H1 (cell line): ENCODE measurements at regions not wholly inside any gene's neighbourhood (a gene's known extent, or its start where the extent isn't known, plus 50 kb on each side); places are given as distances from the start of the nearest gene placed in this dataset.

Source experiments
- CTCF ChIA-PET: fragments of 300-600 bp; sonication (Branson Sonifier 250); formaldehyde crosslinking; loops from one replicate; lab custom pipeline; 2021; ENCODE audit not compliant: partially characterized antibody; lab: Charles Lee
- POLR2A ChIA-PET: fragments of 300-600 bp; sonication (Branson Sonifier 250); formaldehyde crosslinking; loops from one replicate; lab custom pipeline; 2021; ENCODE audit warnings: inconsistent platforms; ENCODE audit not compliant: partially characterized antibody; lab: Charles Lee
- DNase-seq, 2 experiments: peaks; one replicate each; pipeline versions ENCODE4 v3.0.0 to v3.0.0-alpha.2; 2010 to 2022; ENCODE audit warnings: low spot score in 2 of 2, low read depth in 1 of 2, mixed read lengths in 1 of 2
- FAIRE-seq: peaks from 2 replicates; lab custom pipeline; 2011; peaks lifted over from hg19 to GRCh38; lab: Jason Lieb, UNC
- H2AFZ ChIP-seq: 2 replicates; pipeline ENCODE4 v1.8.1; 2012; ENCODE audit warnings: low read length, inconsistent platforms
- H2AK5ac ChIP-seq: 2 replicates; pipeline ENCODE4 v1.6.1; 2013; ENCODE audit warnings: low read depth, low read length
- H2BK120ac ChIP-seq: replicated peaks from 2 replicates; pipeline ENCODE3; 2013; ENCODE audit warnings: low read depth, low read length, inconsistent platforms
- H2BK12ac ChIP-seq: 2 replicates; pipeline ENCODE4 v1.6.1; 2013; ENCODE audit warnings: low read depth, low read length
- H2BK15ac ChIP-seq: 2 replicates; pipeline ENCODE4 v1.6.1; 2013; ENCODE audit warnings: low read length
- H2BK20ac ChIP-seq: 2 replicates; pipeline ENCODE4 v1.6.1; 2013; ENCODE audit warnings: low read length
- H2BK5ac ChIP-seq: 2 replicates; pipeline ENCODE4 v1.6.1; 2013; ENCODE audit warnings: low read depth, low read length
- H3K14ac ChIP-seq: 2 replicates; pipeline ENCODE4 v1.6.1; 2013; ENCODE audit warnings: inconsistent platforms; ENCODE audit not compliant: insufficient read length
- H3K18ac ChIP-seq: 2 replicates; pipeline ENCODE4 v1.6.1; 2013; ENCODE audit warnings: low read length; ENCODE audit errors: extremely low read depth
- H3K23ac ChIP-seq: 2 replicates; pipeline ENCODE4 v1.6.1; 2013; ENCODE audit warnings: inconsistent platforms; ENCODE audit not compliant: insufficient read length
- H3K23me2 ChIP-seq: 2 replicates; pipeline ENCODE4 v1.6.1; 2013; ENCODE audit warnings: low read depth, low read length
- H3K27ac ChIP-seq: 2 replicates; pipeline ENCODE4 v1.6.1; 2011; ENCODE audit warnings: low read depth, low read length, inconsistent platforms
- H3K27me3 ChIP-seq, 4 experiments: replicated peaks in 1 of 4; 1 replicate in 1 of 4; 2 replicates in 3 of 4; pipeline versions ENCODE4 v1.6.1 to v1.8.1; 2011 to 2013; ENCODE audit warnings: low read length in 3 of 4, mild to moderate bottlenecking in 3 of 4, inconsistent platforms in 2 of 4, mixed read lengths in 2 of 4, moderate library complexity in 1 of 4; ENCODE audit not compliant: control insufficient read depth in 3 of 4, insufficient read depth in 3 of 4; ENCODE audit errors: extremely low read depth in 1 of 4
- H3K36me3 ChIP-seq, 4 experiments: 2 replicates each; pipeline versions ENCODE4 v1.6.1 to v1.8.1; 2011 to 2013; ENCODE audit warnings: mild to moderate bottlenecking in 4 of 4, low read length in 3 of 4, moderate library complexity in 2 of 4, control low read depth in 1 of 4, inconsistent platforms in 1 of 4; ENCODE audit not compliant: insufficient read depth in 4 of 4, control insufficient read depth in 2 of 4
- H3K4ac ChIP-seq: replicated peaks from 2 replicates; pipeline ENCODE3; 2013; ENCODE audit warnings: low read length, low read depth, mixed read lengths, inconsistent platforms; ENCODE audit not compliant: insufficient read length
- H3K4me1 ChIP-seq, 4 experiments: replicated peaks in 1 of 4; 1 replicate in 1 of 4; 2 replicates in 3 of 4; pipeline versions ENCODE4 v1.6.1 to v1.8.1; 2011 to 2013; ENCODE audit warnings: low read length in 3 of 4, inconsistent platforms in 2 of 4, mixed read lengths in 1 of 4; ENCODE audit not compliant: insufficient read depth in 4 of 4, control insufficient read depth in 3 of 4
- H3K4me2 ChIP-seq, 2 experiments: 2 replicates each; pipeline versions ENCODE4 v1.6.1 to v1.8.1; 2011 to 2013; ENCODE audit warnings: low read depth in 2 of 2, low read length in 2 of 2, control low read depth in 1 of 2, inconsistent platforms in 1 of 2, mild to moderate bottlenecking in 1 of 2; ENCODE audit not compliant: insufficient read depth in 1 of 2
- H3K4me3 ChIP-seq, 4 experiments: fragments of 200-600, 300-600 bp in 1 of 4; sonication (generic), shearing (Covaris generic), sonication (Bioruptor Twin) in 1 of 4; 2 replicates each; pipeline versions ENCODE4 v1.5.1 to v1.8.1; 2011 to 2016; ENCODE audit warnings: low read length in 4 of 4, low read depth in 3 of 4, control low read depth in 2 of 4, inconsistent platforms in 2 of 4, mild to moderate bottlenecking in 2 of 4, mixed read lengths in 1 of 4, moderate library complexity in 1 of 4; ENCODE audit not compliant: insufficient read depth in 2 of 4; ENCODE audit errors: extremely low read depth in 1 of 4
- H3K56ac ChIP-seq: replicated peaks from 2 replicates; pipeline ENCODE3; 2013; ENCODE audit warnings: low read depth, mild to moderate bottlenecking, mixed read lengths, low read length, inconsistent platforms; ENCODE audit not compliant: insufficient read length
- H3K79me1 ChIP-seq: 2 replicates; pipeline ENCODE4 v1.6.1; 2013; ENCODE audit warnings: low read depth, low read length, control low read depth
- H3K79me2 ChIP-seq, 2 experiments: 2 replicates each; pipeline versions ENCODE4 v1.6.1 to v1.8.1; 2012 to 2013; ENCODE audit warnings: low read length in 2 of 2, mild to moderate bottlenecking in 2 of 2, inconsistent platforms in 1 of 2; ENCODE audit not compliant: insufficient read depth in 2 of 2, control insufficient read depth in 1 of 2
- H3K9ac ChIP-seq, 4 experiments: replicated peaks in 1 of 4; 1 replicate in 1 of 4; 2 replicates in 3 of 4; pipeline versions ENCODE4 v1.6.1 to v1.8.1; 2011 to 2013; ENCODE audit warnings: low read depth in 3 of 4, low read length in 3 of 4, control low read depth in 2 of 4, mild to moderate bottlenecking in 2 of 4, moderate library complexity in 2 of 4, inconsistent platforms in 1 of 4; ENCODE audit errors: extremely low read depth in 1 of 4
- H3K9me3 ChIP-seq, 2 experiments: 2 replicates each; pipeline versions ENCODE4 v1.6.1 to v1.8.1; 2012 to 2013; ENCODE audit warnings: mild to moderate bottlenecking in 2 of 2, moderate library complexity in 2 of 2, control low read depth in 1 of 2, inconsistent platforms in 1 of 2, low read depth in 1 of 2, low read length in 1 of 2, mixed read lengths in 1 of 2; ENCODE audit not compliant: insufficient read depth in 2 of 2
- H4K20me1 ChIP-seq, 2 experiments: replicated peaks in 1 of 2; 2 replicates each; pipeline versions ENCODE3 to v1.8.1; 2011 to 2013; ENCODE audit warnings: inconsistent platforms in 2 of 2, low read length in 2 of 2, mild to moderate bottlenecking in 1 of 2; ENCODE audit not compliant: insufficient read depth in 2 of 2, control insufficient read depth in 1 of 2
- H4K5ac ChIP-seq: 2 replicates; pipeline ENCODE4 v1.6.1; 2013; ENCODE audit warnings: low read length, low read depth, mixed read lengths, inconsistent platforms; ENCODE audit not compliant: insufficient read length
- H4K8ac ChIP-seq: 2 replicates; pipeline ENCODE4 v1.8.0; 2013; ENCODE audit warnings: mild to moderate bottlenecking, moderate library complexity, low read length, inconsistent platforms; ENCODE audit not compliant: insufficient read depth; ENCODE audit errors: extremely low read depth
- H4K91ac ChIP-seq: replicated peaks from 2 replicates; pipeline ENCODE3; 2013; ENCODE audit warnings: low read length, mixed read lengths, inconsistent platforms; ENCODE audit not compliant: insufficient read length
- ASH2L ChIP-seq: fragments of 200-600, 300-600 bp; sonication (generic); IDR thresholded peaks from one replicate; pipeline ENCODE4 v1.7.1; 2017; ENCODE audit warnings: low read length
- BCL11A ChIP-seq, 2 experiments: IDR thresholded peaks; one replicate each; pipeline ENCODE4 v1.6.1; 2011; ENCODE audit warnings: low read depth in 2 of 2, low read length in 2 of 2, mild to moderate bottlenecking in 2 of 2
- CTCF ChIP-seq, 3 experiments: IDR thresholded peaks; 1 replicate in 2 of 3; 2 replicates in 1 of 3; pipeline versions ENCODE4 v1.5.1 to v1.6.1; 2011; ENCODE audit warnings: low read length in 3 of 3, mild to moderate bottlenecking in 3 of 3, inconsistent platforms in 2 of 3, low read depth in 1 of 3, moderate library complexity in 1 of 3; ENCODE audit not compliant: insufficient read depth in 1 of 3; ENCODE audit errors: control extremely low read depth in 1 of 3
- GABPA ChIP-seq: IDR thresholded peaks from 2 replicates; pipeline ENCODE4 v1.6.1; 2011; ENCODE audit warnings: mild to moderate bottlenecking, low read length, moderate library complexity, borderline replicate concordance; ENCODE audit not compliant: insufficient read depth
- KDM1A ChIP-seq: fragments of 200-600, 300-600 bp; sonication (generic); IDR thresholded peaks from 2 replicates; pipeline ENCODE4 v1.7.1; 2016; ENCODE audit warnings: mild to moderate bottlenecking, low read length, borderline replicate concordance
- MAFK ChIP-seq: IDR thresholded peaks from 2 replicates; pipeline ENCODE4 v1.6.1; 2012; ENCODE audit warnings: low read depth, mild to moderate bottlenecking, improper control_type of control experiment, low read length
- PHF8 ChIP-seq: fragments of 200-600 bp; sonication (generic); conservative IDR thresholded peaks from 2 replicates; pipeline ENCODE4 v1.7.1; 2012; ENCODE audit warnings: low read depth, mild to moderate bottlenecking, inconsistent platforms, low read length, moderate library complexity
- RAD21 ChIP-seq, 2 experiments: IDR thresholded peaks in 1 of 2; conservative IDR thresholded peaks in 1 of 2; 2 replicates each; pipeline ENCODE4 v1.6.1; 2011; ENCODE audit warnings: low read depth in 2 of 2, low read length in 2 of 2, improper control_type of control experiment in 1 of 2, inconsistent platforms in 1 of 2, mild to moderate bottlenecking in 1 of 2, moderate library complexity in 1 of 2
- USF2 ChIP-seq: IDR thresholded peaks from 2 replicates; pipeline ENCODE4 v1.6.1; 2011; ENCODE audit warnings: low read length, improper control_type of control experiment
- ZNF274 ChIP-seq: IDR thresholded peaks from 2 replicates; pipeline ENCODE4 v1.7.0; 2012; ENCODE audit warnings: low read length, borderline replicate concordance; ENCODE audit errors: extremely low read depth
- WGBS, 2 experiments: shearing (Covaris generic) in 1 of 2; methylation state at CpG; one replicate each; pipeline versions ENCODE4 v1.1.6 to v1.1.7; 2013 to 2015; ENCODE audit warnings: low lambda C conversion rate in 2 of 2, mixed read lengths in 2 of 2, inconsistent platforms in 1 of 2, low coverage in 1 of 2, missing lambda C conversion rate in 1 of 2; ENCODE audit not compliant: insufficient replicate concordance in 2 of 2, insufficient coverage in 1 of 2, insufficient read length in 1 of 2; ENCODE audit errors: extremely low coverage in 1 of 2, missing lambda C conversion rate in 1 of 2; 5-methylcytosine and 5-hydroxymethylcytosine counted together

- Histone ChIP-seq H3K27me3 (no peaks in the 10 kb centered on the region), H3K4ac (no peak overlapping the region), H4K5ac (no peak overlapping the region), H3K9ac (no peak overlapping the region; a peak in 1 of 7 replicates), H2BK5ac (no peak overlapping the region), H3K23ac (no peak overlapping the region), H3K14ac (no peak overlapping the region), H3K4me2 (no peak overlapping the region), H3K18ac (no peak overlapping the region), H2BK120ac (no peak overlapping the region), H3K79me1 (no peaks in the 10 kb centered on the region), H3K27ac (no peak overlapping the region), H3K9me3 (peaks cover 13 to 16% of the 10 kb centered on the region in 2 experiments), H4K91ac (no peak overlapping the region), H3K4me3 (no peak overlapping the region), H2BK15ac (no peak overlapping the region), H3K36me3 (no peaks in the 10 kb centered on the region), H3K56ac (peak overlapping the region; percentile 83), H2BK12ac (no peak overlapping the region), H4K20me1 (no peaks in the 10 kb centered on the region), H3K23me2 (peaks cover 4% of the 10 kb centered on the region; the same call in 1 of the 2 replicates), H2AK5ac (no peak overlapping the region), H3K4me1 (no peaks in the 10 kb centered on the region), H3K79me2 (no peaks in the 10 kb centered on the region), H2BK20ac (no peak overlapping the region), H2AFZ (no peak overlapping the region), H4K8ac (no peak overlapping the region; the same call in 1 of the 2 replicates)
- ChIA-PET CTCF (interaction anchor here (1.0 to 1.3 kb wide), 2 partner anchors 9 to 188 kb away, joined by 3 read pairs; no protein-coding TSS in a partner anchor), POLR2A (no interaction called here)
- DNase-seq = no peak
- 90% methylated on average over 2 of the region's 2 CpGs; no CpG with 5 or more reads in 1 of the 2 experiments for WGBS, 2 experiments
- no peak for FAIRE-seq
- TF ChIP-seq PHF8 = no peak
- TF ChIP-seq CTCF (IDR thresholded peaks at IDR 0.05; ENCODE audit: control extremely low read depth in 1 of 3, insufficient read depth in 1 of 3, low read depth in 1 of 3, low read length in 3 of 3) = no peak
- no peak for TF ChIP-seq GABPA
- TF ChIP-seq MAFK = no peak
- no peak for TF ChIP-seq ZNF274
- TF ChIP-seq USF2 = no peak
- TF ChIP-seq KDM1A = no peak
- TF ChIP-seq ASH2L = no peak
- TF ChIP-seq BCL11A (IDR thresholded peaks at IDR 0.05; ENCODE audit: low read depth in 2 of 2, low read length in 2 of 2) = no peak
- TF ChIP-seq RAD21 (IDR thresholded peaks at IDR 0.05 in 1 of 2, conservative IDR thresholded peaks at IDR 0.05 in 1 of 2; ENCODE audit: low read depth in 2 of 2, low read length in 2 of 2) = no peak
These were observed 173.5 kb upstream of the KCNIP4 start for GRCh38 chr4:22122062-22122461.
